ENCODE measurements at regions not wholly inside any gene's neighbourhood (a gene's known extent, or its start where the extent isn't known, plus 50 kb on each side); places are given as distances from the start of the nearest gene placed in this dataset.

DNA sequence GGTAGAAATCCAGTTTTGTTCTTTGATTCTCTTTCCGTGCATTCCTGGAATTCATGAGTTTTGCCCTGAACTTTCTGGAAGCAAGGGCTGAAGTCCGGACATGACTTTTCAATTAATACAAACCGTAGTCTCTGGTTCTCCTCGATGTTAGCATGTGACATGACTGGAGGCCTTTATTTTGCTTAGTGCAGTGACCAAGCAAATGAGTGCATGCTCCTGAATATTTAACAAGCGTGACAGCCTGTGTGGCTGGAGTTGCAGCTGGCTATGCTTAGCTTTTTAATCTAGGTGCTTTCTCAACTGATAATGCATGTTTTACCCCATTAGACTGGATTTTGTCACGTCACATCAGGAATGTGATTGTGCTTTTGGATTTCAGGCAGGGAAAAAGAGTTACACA, 302.1 kb downstream of the MAP2K6 start:
- TF ChIP-seq, protein P1, sequence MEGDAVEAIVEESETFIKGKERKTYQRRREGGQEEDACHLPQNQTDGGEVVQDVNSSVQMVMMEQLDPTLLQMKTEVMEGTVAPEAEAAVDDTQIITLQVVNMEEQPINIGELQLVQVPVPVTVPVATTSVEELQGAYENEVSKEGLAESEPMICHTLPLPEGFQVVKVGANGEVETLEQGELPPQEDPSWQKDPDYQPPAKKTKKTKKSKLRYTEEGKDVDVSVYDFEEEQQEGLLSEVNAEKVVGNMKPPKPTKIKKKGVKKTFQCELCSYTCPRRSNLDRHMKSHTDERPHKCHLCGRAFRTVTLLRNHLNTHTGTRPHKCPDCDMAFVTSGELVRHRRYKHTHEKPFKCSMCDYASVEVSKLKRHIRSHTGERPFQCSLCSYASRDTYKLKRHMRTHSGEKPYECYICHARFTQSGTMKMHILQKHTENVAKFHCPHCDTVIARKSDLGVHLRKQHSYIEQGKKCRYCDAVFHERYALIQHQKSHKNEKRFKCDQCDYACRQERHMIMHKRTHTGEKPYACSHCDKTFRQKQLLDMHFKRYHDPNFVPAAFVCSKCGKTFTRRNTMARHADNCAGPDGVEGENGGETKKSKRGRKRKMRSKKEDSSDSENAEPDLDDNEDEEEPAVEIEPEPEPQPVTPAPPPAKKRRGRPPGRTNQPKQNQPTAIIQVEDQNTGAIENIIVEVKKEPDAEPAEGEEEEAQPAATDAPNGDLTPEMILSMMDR (IDR thresholded peaks at IDR 0.05): no peak
- no peak for TF ChIP-seq POLR2A (IDR thresholded peaks at IDR 0.05)
- no peak for TF ChIP-seq EP300 (IDR thresholded peaks at IDR 0.05)

Measured in ovary (tissue), 3 donors.